ENCODE measurements at regions not wholly inside any gene's neighbourhood (a gene's known extent, or its start where the extent isn't known, plus 50 kb on each side); places are given as distances from the start of the nearest gene placed in this dataset.

DNA sequence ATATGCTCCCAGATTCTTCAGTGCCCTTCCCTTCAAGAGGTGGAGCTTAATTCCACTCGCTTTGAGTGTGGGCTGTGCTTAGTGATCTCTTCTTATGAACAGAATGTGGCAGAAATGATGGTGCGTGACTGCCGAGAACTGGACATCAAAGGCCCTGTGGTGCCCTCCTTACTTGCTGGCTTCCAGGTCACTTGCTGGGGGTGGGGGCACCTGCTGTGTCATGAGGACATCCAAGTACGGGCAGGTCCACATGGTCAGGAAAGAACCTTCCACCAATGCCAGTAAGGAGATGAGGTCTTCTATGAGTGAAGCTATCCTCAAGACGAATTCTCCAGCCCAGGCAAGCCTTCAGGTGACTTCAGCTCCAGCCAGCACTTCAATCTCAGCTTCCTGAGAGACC lies 95.8 kb downstream of the FAM53A start:
- TF ChIP-seq, protein P1, sequence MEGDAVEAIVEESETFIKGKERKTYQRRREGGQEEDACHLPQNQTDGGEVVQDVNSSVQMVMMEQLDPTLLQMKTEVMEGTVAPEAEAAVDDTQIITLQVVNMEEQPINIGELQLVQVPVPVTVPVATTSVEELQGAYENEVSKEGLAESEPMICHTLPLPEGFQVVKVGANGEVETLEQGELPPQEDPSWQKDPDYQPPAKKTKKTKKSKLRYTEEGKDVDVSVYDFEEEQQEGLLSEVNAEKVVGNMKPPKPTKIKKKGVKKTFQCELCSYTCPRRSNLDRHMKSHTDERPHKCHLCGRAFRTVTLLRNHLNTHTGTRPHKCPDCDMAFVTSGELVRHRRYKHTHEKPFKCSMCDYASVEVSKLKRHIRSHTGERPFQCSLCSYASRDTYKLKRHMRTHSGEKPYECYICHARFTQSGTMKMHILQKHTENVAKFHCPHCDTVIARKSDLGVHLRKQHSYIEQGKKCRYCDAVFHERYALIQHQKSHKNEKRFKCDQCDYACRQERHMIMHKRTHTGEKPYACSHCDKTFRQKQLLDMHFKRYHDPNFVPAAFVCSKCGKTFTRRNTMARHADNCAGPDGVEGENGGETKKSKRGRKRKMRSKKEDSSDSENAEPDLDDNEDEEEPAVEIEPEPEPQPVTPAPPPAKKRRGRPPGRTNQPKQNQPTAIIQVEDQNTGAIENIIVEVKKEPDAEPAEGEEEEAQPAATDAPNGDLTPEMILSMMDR (IDR thresholded peaks at IDR 0.05): no peak
- TF ChIP-seq EP300 (IDR thresholded peaks at IDR 0.05; ENCODE audit: low read depth) (no peak), POLR2AphosphoS5 (IDR thresholded peaks at IDR 0.05) (no peak), POLR2A (IDR thresholded peaks at IDR 0.05) (no peak)

Measured in transverse colon (tissue), 4 donors.